H9 (cell line): ENCODE measurements at regions not wholly inside any gene's neighbourhood (a gene's known extent, or its start where the extent isn't known, plus 50 kb on each side); places are given as distances from the start of the nearest gene placed in this dataset.

Source experiments
- DNase-seq: peaks from one replicate; pipeline ENCODE4 v3.0.0-alpha.2; 2017
- H2AFZ ChIP-seq: one replicate; pipeline ENCODE4 v1.6.1; 2013; ENCODE audit warnings: mild to moderate bottlenecking, low read length, control low read depth, moderate library complexity
- H2AK5ac ChIP-seq: 2 replicates; pipeline ENCODE4 v1.6.1; 2013; ENCODE audit warnings: low read length, control low read depth, mixed read lengths; ENCODE audit not compliant: insufficient read length
- H2BK120ac ChIP-seq: one replicate; pipeline ENCODE4 v1.6.1; 2013; ENCODE audit warnings: low read depth, mild to moderate bottlenecking, low read length, control low read depth, inconsistent platforms; ENCODE audit not compliant: poor library complexity, severe bottlenecking
- H2BK12ac ChIP-seq: 2 replicates; pipeline ENCODE4 v1.6.1; 2013; ENCODE audit warnings: low read length, control low read depth, mixed read lengths, low read depth; ENCODE audit not compliant: insufficient read length
- H2BK15ac ChIP-seq: 2 replicates; pipeline ENCODE4 v1.6.1; 2013; ENCODE audit warnings: low read depth, low read length, control low read depth
- H2BK20ac ChIP-seq: one replicate; pipeline ENCODE4 v1.6.1; 2013; ENCODE audit warnings: low read depth, mild to moderate bottlenecking, low read length, control low read depth, inconsistent platforms; ENCODE audit not compliant: poor library complexity, severe bottlenecking
- H2BK5ac ChIP-seq: 2 replicates; pipeline ENCODE4 v1.6.1; 2013; ENCODE audit warnings: low read length, control low read depth, mixed read lengths; ENCODE audit not compliant: insufficient read length
- H3K14ac ChIP-seq: 2 replicates; pipeline ENCODE4 v1.6.1; 2013; ENCODE audit warnings: low read length, control low read depth; ENCODE audit not compliant: insufficient read depth
- H3K18ac ChIP-seq: 2 replicates; pipeline ENCODE4 v1.6.1; 2013; ENCODE audit warnings: low read depth, mild to moderate bottlenecking, mixed read lengths, low read length, control low read depth; ENCODE audit not compliant: insufficient read length
- H3K23ac ChIP-seq: 2 replicates; pipeline ENCODE4 v1.6.1; 2013; ENCODE audit warnings: low read length, control low read depth, mixed read lengths, low read depth; ENCODE audit not compliant: insufficient read length
- H3K23me2 ChIP-seq: 2 replicates; pipeline ENCODE4 v1.6.1; 2013; ENCODE audit warnings: low read depth, mild to moderate bottlenecking, mixed read lengths, low read length, control low read depth; ENCODE audit not compliant: insufficient read length, poor library complexity, severe bottlenecking
- H3K27ac ChIP-seq: 2 replicates; pipeline ENCODE4 v1.5.1; 2013; ENCODE audit warnings: low read length, control low read depth, mixed read lengths, low read depth; ENCODE audit not compliant: insufficient read length
- H3K27me3 ChIP-seq: 2 replicates; pipeline ENCODE4 v1.6.1; 2013; ENCODE audit warnings: low read length, control low read depth, inconsistent platforms; ENCODE audit not compliant: insufficient read depth
- H3K4ac ChIP-seq: 2 replicates; pipeline ENCODE4 v1.6.1; 2013; ENCODE audit warnings: low read depth, mild to moderate bottlenecking, control low read depth, inconsistent platforms, low read length, moderate library complexity
- H3K4me1 ChIP-seq: 2 replicates; pipeline ENCODE4 v1.6.1; 2013; ENCODE audit warnings: low read length, control low read depth, inconsistent platforms; ENCODE audit not compliant: insufficient read depth
- H3K4me2 ChIP-seq: 2 replicates; pipeline ENCODE4 v1.6.1; 2013; ENCODE audit warnings: low read length, control low read depth, mixed read lengths; ENCODE audit not compliant: insufficient read length, insufficient read depth
- H3K56ac ChIP-seq: 2 replicates; pipeline ENCODE4 v1.6.1; 2013; ENCODE audit warnings: low read depth, mild to moderate bottlenecking, mixed read lengths, low read length, control low read depth; ENCODE audit not compliant: insufficient read length
- H3K79me1 ChIP-seq: 2 replicates; pipeline ENCODE4 v1.6.1; 2013; ENCODE audit warnings: low read depth, mild to moderate bottlenecking, moderate library complexity, low read length, control low read depth, inconsistent platforms; ENCODE audit not compliant: insufficient read depth, poor library complexity, severe bottlenecking
- H3K79me2 ChIP-seq: 2 replicates; pipeline ENCODE4 v1.6.1; 2013; ENCODE audit warnings: low read length, control low read depth, inconsistent platforms; ENCODE audit not compliant: insufficient read depth
- H3K9ac ChIP-seq: 2 replicates; pipeline ENCODE4 v1.6.1; 2013; ENCODE audit warnings: low read length, control low read depth, mixed read lengths; ENCODE audit not compliant: insufficient read length; ENCODE audit errors: extremely low read depth
- H3K9me3 ChIP-seq: one replicate; pipeline ENCODE4 v1.6.1; 2013; ENCODE audit warnings: low read depth, low read length, inconsistent platforms; ENCODE audit not compliant: control insufficient read depth
- H3T11ph ChIP-seq: one replicate; pipeline ENCODE4 v1.6.1; 2013; ENCODE audit warnings: mild to moderate bottlenecking, low read length, control low read depth, inconsistent platforms
- H4K20me1 ChIP-seq: one replicate; pipeline ENCODE4 v1.6.1; 2013; ENCODE audit not compliant: control insufficient read depth, insufficient read length, insufficient read depth
- H4K5ac ChIP-seq: 2 replicates; pipeline ENCODE4 v1.6.1; 2013; ENCODE audit warnings: low read depth, mild to moderate bottlenecking, mixed read lengths, low read length, control low read depth; ENCODE audit not compliant: insufficient read length
- H4K8ac ChIP-seq: replicated peaks from 2 replicates; pipeline ENCODE4 v1.6.1; 2013; ENCODE audit warnings: low read length, control low read depth, mixed read lengths, low read depth; ENCODE audit not compliant: insufficient read length
- H4K91ac ChIP-seq: 2 replicates; pipeline ENCODE4 v1.6.1; 2013; ENCODE audit warnings: low read depth, mild to moderate bottlenecking, moderate library complexity, mixed read lengths, low read length, control low read depth; ENCODE audit not compliant: insufficient read length
- H3K27ac Mint-ChIP-seq, 3 experiments: 2 replicates in 2 of 3; 3 replicates in 1 of 3; pipeline ENCODE4 v1.8.0; 2020 to 2021; ENCODE audit warnings: mixed read lengths in 3 of 3, mild to moderate bottlenecking in 1 of 3, moderate library complexity in 1 of 3
- H3K27me3 Mint-ChIP-seq: 2 replicates; pipeline ENCODE4 v1.8.0; 2021; ENCODE audit warnings: low read depth, mild to moderate bottlenecking, moderate library complexity, mixed read lengths
- H3K36me3 Mint-ChIP-seq, 3 experiments: 2 replicates in 2 of 3; 3 replicates in 1 of 3; pipeline ENCODE4 v1.8.0; 2020 to 2021; ENCODE audit warnings: low read depth in 3 of 3, mixed read lengths in 3 of 3; ENCODE audit not compliant: insufficient read depth in 1 of 3
- H3K4me1 Mint-ChIP-seq, 2 experiments: 2 replicates each; pipeline ENCODE4 v1.8.0; 2020; ENCODE audit warnings: mixed read lengths in 2 of 2
- H3K4me3 Mint-ChIP-seq, 2 experiments: 2 replicates in 1 of 2; 3 replicates in 1 of 2; pipeline ENCODE4 v1.8.0; 2020 to 2021; ENCODE audit warnings: mild to moderate bottlenecking in 2 of 2, mixed read lengths in 2 of 2, moderate library complexity in 1 of 2
- H3K9me3 Mint-ChIP-seq, 2 experiments: 2 replicates in 1 of 2; 3 replicates in 1 of 2; pipeline ENCODE4 v1.8.0; 2020; ENCODE audit warnings: mild to moderate bottlenecking in 2 of 2, mixed read lengths in 2 of 2, moderate library complexity in 1 of 2
- CTCF ChIP-seq: fragments of 200-600 bp; sonication (generic); conservative IDR thresholded peaks from 3 replicates; pipeline ENCODE4 v1.8.0; 2021; ENCODE audit warnings: antibody characterized with exemption, mild to moderate bottlenecking
- WGBS: extraction: QIAGEN DNeasy Blood & Tissue Kit; methylation state at CpG from one replicate; pipeline ENCODE4 v1.1.7; 2013; ENCODE audit warnings: missing lambda C conversion rate, low lambda C conversion rate, mixed read lengths; ENCODE audit not compliant: insufficient read length; ENCODE audit errors: extremely low coverage; 5-methylcytosine and 5-hydroxymethylcytosine counted together

- no peak overlapping the region for H3K23ac ChIP-seq
- H3K36me3 Mint-ChIP-seq: no peaks in the 10 kb centered on the region
- no peak for DNase-seq
- no peak overlapping the region for H3K27ac ChIP-seq
- no peaks in the 10 kb centered on the region for H3K4me1 Mint-ChIP-seq
- H3K27me3 Mint-ChIP-seq: no peaks in the 10 kb centered on the region; the same call in none of the 2 replicates
- H3K4me1 ChIP-seq: no peaks in the 10 kb centered on the region
- no CpG with 5 or more reads among the region's 3 CpGs for WGBS
- H3K4me2 ChIP-seq: no peak overlapping the region
- H3K9me3 Mint-ChIP-seq: no peaks in the 10 kb centered on the region
- H3K23me2 ChIP-seq: peaks cover 3% of the 10 kb centered on the region
- H2AK5ac ChIP-seq: no peak overlapping the region
- no peak overlapping the region for H3K56ac ChIP-seq
- TF ChIP-seq CTCF: no peak
- no peak overlapping the region for H2BK5ac ChIP-seq
- H4K5ac ChIP-seq: no peak overlapping the region
- no peaks in the 10 kb centered on the region for H3K79me1 ChIP-seq
- H3K79me2 ChIP-seq: no peaks in the 10 kb centered on the region
- no peak overlapping the region for H3K4me3 Mint-ChIP-seq
- no peak overlapping the region for H2BK20ac ChIP-seq
- no peak overlapping the region for H3K14ac ChIP-seq
- H3T11ph ChIP-seq: no peak overlapping the region
- no peak overlapping the region for H2BK15ac ChIP-seq
- no peaks in the 10 kb centered on the region for H3K9me3 ChIP-seq
- H4K20me1 ChIP-seq: no peaks in the 10 kb centered on the region
- no peak overlapping the region for H3K9ac ChIP-seq
- H3K18ac ChIP-seq: no peak overlapping the region
- H2AFZ ChIP-seq: no peak overlapping the region
- no peak overlapping the region for H4K8ac ChIP-seq
- H4K91ac ChIP-seq: no peak overlapping the region
- H3K27me3 ChIP-seq: no peaks in the 10 kb centered on the region
- H3K27ac Mint-ChIP-seq: no peak overlapping the region
- H2BK120ac ChIP-seq: no peak overlapping the region
- no peak overlapping the region for H3K4ac ChIP-seq
- H2BK12ac ChIP-seq: no peak overlapping the region
These were observed 266.8 kb downstream of the TTC6 start for GRCh38 chr14:37862263-37862662.
